OCI-LY7 (cell line): ENCODE measurements at regions not wholly inside any gene's neighbourhood (a gene's known extent, or its start where the extent isn't known, plus 50 kb on each side); places are given as distances from the start of the nearest gene placed in this dataset.

ENCODE experiments used
- CTCF ChIP-seq: fragments of 200-600 bp; sonication (generic); conservative IDR thresholded peaks from 2 replicates; pipeline ENCODE4 v1.5.1; 2014; ENCODE audit warnings: mild to moderate bottlenecking, antibody characterized with exemption, low read length, moderate library complexity, mixed read lengths
- EZH2phosphoT487 ChIP-seq: fragments of 200-600 bp; sonication (generic); IDR thresholded peaks from 2 replicates; pipeline ENCODE4 v1.6.1; 2018; ENCODE audit warnings: low read depth, borderline replicate concordance, mild to moderate bottlenecking, mixed run types, antibody characterized with exemption, low read length, moderate library complexity, mixed read lengths

- no peak for TF ChIP-seq CTCF
- no peak for TF ChIP-seq EZH2phosphoT487
Observed at GRCh38 chr18:71583252-71583651, 960.9 kb downstream of the CBLN2 start.
